Stimulated activated naive CD8-positive, alpha-beta T cell treated with anti-CD3 and anti-CD28 coated beads, Interleukin-15, amount 100 ng/mL, for 72 hours (primary cell): ENCODE measurements at regions not wholly inside any gene's neighbourhood (a gene's known extent, or its start where the extent isn't known, plus 50 kb on each side); places are given as distances from the start of the nearest gene placed in this dataset.
"Not testable (repeated sequence)": the region's sequence is repeated elsewhere in the genome, so short reads cannot be mapped to it uniquely, and the experiment has no call there.

Experiments used
- ATAC-seq: fragments of 150-1000 bp; cut with Tn5 transposase; 2 replicates; pipeline ENCODE4 v1.10.0; 2021; ENCODE audit warnings: mild to moderate bottlenecking, moderate library complexity
- DNase-seq, 2 donors: peaks; one replicate each; pipeline ENCODE4 v3.0.0; 2021 to 2022
- H3K27ac Mint-ChIP-seq, 2 donors: one replicate each; pipeline ENCODE4 v1.8.0; 2022; ENCODE audit warnings: mild to moderate bottlenecking in 2 of 2, mixed read lengths in 2 of 2, moderate library complexity in 2 of 2
- H3K27me3 Mint-ChIP-seq: one replicate; pipeline ENCODE4 v1.8.0; 2022; ENCODE audit warnings: mixed read lengths
- H3K4me1 Mint-ChIP-seq: one replicate; pipeline ENCODE4 v1.8.0; 2022; ENCODE audit warnings: mild to moderate bottlenecking, mixed read lengths
- H3K4me3 Mint-ChIP-seq, 2 donors: one replicate each; pipeline ENCODE4 v1.8.0; 2022; ENCODE audit warnings: mild to moderate bottlenecking in 2 of 2, mixed read lengths in 2 of 2, moderate library complexity in 1 of 2
- H3K9me3 Mint-ChIP-seq, 2 donors: one replicate each; pipeline ENCODE4 v1.8.0; 2022; ENCODE audit warnings: mixed read lengths in 2 of 2

GRCh38 chr14:83047059-83047830, 1513.6 kb upstream of the SEL1L start:
- no peak overlapping the region for H3K4me3 Mint-ChIP-seq

GRCh38 chr14:83053022-83053710, 1519.5 kb upstream of the SEL1L start:
- Mint-ChIP-seq H3K4me1 (no peaks in the 10 kb centered on the region), H3K4me3 (no peak overlapping the region), H3K27me3 (no peaks in the 10 kb centered on the region), H3K9me3 (peaks cover 11 to 18% of the 10 kb centered on the region in 2 donors), H3K27ac (no peak overlapping the region)
- DNase-seq (no peak), ATAC-seq (no peak)

More at GRCh38 chr14:83047059-83047830, 1513.6 kb upstream of the SEL1L start:
- no peaks in the 10 kb centered on the region for H3K27me3 Mint-ChIP-seq
- no peak for ATAC-seq
- H3K9me3 Mint-ChIP-seq = peaks cover 18 to 23% of the 10 kb centered on the region in 2 donors
- no peaks in the 10 kb centered on the region for H3K4me1 Mint-ChIP-seq
- no peak overlapping the region for H3K27ac Mint-ChIP-seq
- no peak for DNase-seq

GRCh38 chr14:83058068-83058467, 1524.4 kb upstream of the SEL1L start:
- no peak overlapping the region for H3K4me3 Mint-ChIP-seq
- H3K27ac Mint-ChIP-seq = no peak overlapping the region
- peaks cover 8 to 11% of the 10 kb centered on the region in 2 donors for H3K9me3 Mint-ChIP-seq
- H3K4me1 Mint-ChIP-seq = no peaks in the 10 kb centered on the region
- H3K27me3 Mint-ChIP-seq = no peaks in the 10 kb centered on the region
- no peak for ATAC-seq
- DNase-seq = no peak

GRCh38 chr14:83071888-83072501, 1538.3 kb upstream of the SEL1L start:
- H3K27me3 Mint-ChIP-seq = no peaks in the 10 kb centered on the region
- H3K9me3 Mint-ChIP-seq = peaks cover 6 to 8% of the 10 kb centered on the region in 2 donors
- ATAC-seq (no peak), DNase-seq (no peak)
- no peak overlapping the region for H3K27ac Mint-ChIP-seq
- H3K4me3 Mint-ChIP-seq = no peak overlapping the region
- H3K4me1 Mint-ChIP-seq = no peaks in the 10 kb centered on the region

- no peak for DNase-seq
- Mint-ChIP-seq H3K27ac (no peak overlapping the region), H3K4me1 (no peaks in the 10 kb centered on the region), H3K27me3 (no peaks in the 10 kb centered on the region), H3K9me3 (peaks cover 6 to 9% of the 10 kb centered on the region in 2 donors), H3K4me3 (no peak overlapping the region)
- no peak for ATAC-seq
These were observed 1551.5 kb upstream of the SEL1L start for GRCh38 chr14:83085136-83085535.

- H3K27me3 Mint-ChIP-seq = no peaks in the 10 kb centered on the region
- ATAC-seq = no peak
These were observed 1552.1 kb upstream of the SEL1L start for GRCh38 chr14:83085725-83086124.

GRCh38 chr14:83091991-83092956, 1558.6 kb upstream of the SEL1L start:
- DNase-seq, H3K27ac Mint-ChIP-seq, H3K4me3 Mint-ChIP-seq, ATAC-seq, H3K27me3 Mint-ChIP-seq, H3K4me1 Mint-ChIP-seq: not testable (repeated sequence)
- peaks cover 0 to 22% of the 10 kb centered on the region in 2 donors for H3K9me3 Mint-ChIP-seq

More at GRCh38 chr14:83085725-83086124, 1552.1 kb upstream of the SEL1L start:
- DNase-seq = no peak
- Mint-ChIP-seq H3K4me3 (no peak overlapping the region), H3K4me1 (no peaks in the 10 kb centered on the region), H3K27ac (no peak overlapping the region), H3K9me3 (peaks cover 6 to 9% of the 10 kb centered on the region in 2 donors)

GRCh38 chr14:83096092-83096491, 1562.4 kb upstream of the SEL1L start:
- no peak for DNase-seq
- peaks cover 4 to 13% of the 10 kb centered on the region in 2 donors for H3K9me3 Mint-ChIP-seq
- no peak overlapping the region for H3K4me3 Mint-ChIP-seq
- H3K27ac Mint-ChIP-seq = no peak overlapping the region
- H3K27me3 Mint-ChIP-seq = no peaks in the 10 kb centered on the region
- ATAC-seq = no peak
- H3K4me1 Mint-ChIP-seq = no peaks in the 10 kb centered on the region

GRCh38 chr14:83101846-83102245, 1568.2 kb upstream of the SEL1L start:
- no peak overlapping the region for H3K27ac Mint-ChIP-seq
- H3K4me1 Mint-ChIP-seq = no peaks in the 10 kb centered on the region
- H3K4me3 Mint-ChIP-seq = no peak overlapping the region

GRCh38 chr14:83118029-83118428, 1584.4 kb upstream of the SEL1L start:
- no peak overlapping the region for H3K27ac Mint-ChIP-seq
- no peak for ATAC-seq
- no peaks in the 10 kb centered on the region for H3K4me1 Mint-ChIP-seq
- DNase-seq = no peak
- H3K4me3 Mint-ChIP-seq = no peak overlapping the region
- peaks cover 0 to 15% of the 10 kb centered on the region in 2 donors for H3K9me3 Mint-ChIP-seq
- H3K27me3 Mint-ChIP-seq = no peaks in the 10 kb centered on the region

More at GRCh38 chr14:83101846-83102245, 1568.2 kb upstream of the SEL1L start:
- Mint-ChIP-seq H3K27me3 (no peaks in the 10 kb centered on the region), H3K9me3 (peaks cover 10 to 12% of the 10 kb centered on the region in 2 donors)
- DNase-seq = no peak
- no peak for ATAC-seq

- no peaks in the 10 kb centered on the region for H3K27me3 Mint-ChIP-seq
These were observed 1586.5 kb upstream of the SEL1L start for GRCh38 chr14:83120187-83120586.

GRCh38 chr14:83126076-83126475, 1592.4 kb upstream of the SEL1L start:
- ATAC-seq = no peak

More at GRCh38 chr14:83120187-83120586, 1586.5 kb upstream of the SEL1L start:
- DNase-seq (no peak), ATAC-seq (no peak)
- no peaks in the 10 kb centered on the region for H3K4me1 Mint-ChIP-seq
- no peak overlapping the region for H3K27ac Mint-ChIP-seq
- no peak overlapping the region for H3K4me3 Mint-ChIP-seq
- H3K9me3 Mint-ChIP-seq = peaks cover 0 to 20% of the 10 kb centered on the region in 2 donors

GRCh38 chr14:83128783-83129182, 1595.1 kb upstream of the SEL1L start:
- peaks cover 18% of the 10 kb centered on the region in 2 donors for H3K9me3 Mint-ChIP-seq
- H3K27ac Mint-ChIP-seq = no peak overlapping the region
- DNase-seq (no peak), ATAC-seq (no peak)
- H3K4me3 Mint-ChIP-seq = no peak overlapping the region
- no peaks in the 10 kb centered on the region for H3K4me1 Mint-ChIP-seq
- H3K27me3 Mint-ChIP-seq = no peaks in the 10 kb centered on the region

More at GRCh38 chr14:83126076-83126475, 1592.4 kb upstream of the SEL1L start:
- Mint-ChIP-seq H3K27me3 (no peaks in the 10 kb centered on the region), H3K9me3 (peaks cover 18 to 24% of the 10 kb centered on the region in 2 donors), H3K4me3 (no peak overlapping the region), H3K27ac (no peak overlapping the region), H3K4me1 (no peaks in the 10 kb centered on the region)
- DNase-seq = no peak

GRCh38 chr14:83129496-83129895, 1595.8 kb upstream of the SEL1L start:
- no peak for ATAC-seq
- H3K27me3 Mint-ChIP-seq = no peaks in the 10 kb centered on the region
- H3K4me1 Mint-ChIP-seq = no peaks in the 10 kb centered on the region
- no peak for DNase-seq
- no peak overlapping the region for H3K27ac Mint-ChIP-seq
- H3K9me3 Mint-ChIP-seq = peaks cover 18 to 23% of the 10 kb centered on the region in 2 donors
- H3K4me3 Mint-ChIP-seq = no peak overlapping the region
